ENCODE measurements at regions not wholly inside any gene's neighbourhood (a gene's known extent, or its start where the extent isn't known, plus 50 kb on each side); places are given as distances from the start of the nearest gene placed in this dataset.
A peak's percentile ranks its signal among the peaks of the same experiment; 100 is the strongest.

GRCh38 chr16:85367485-85367884, 245.6 kb upstream of the GSE1 start:
- intact Hi-C loops (cut with micrococcal nuclease; ENCODE audit: unreplicated experiment) (no loop called here), in situ Hi-C loops (cut with HindIII; ENCODE audit: extremely low pct_ligation_motif_present, low pct_unique_long_range_greater_than_20kb) (no loop called here)
- Histone ChIP-seq H3K9me3 (ENCODE audit: low read length) (no peaks in the 10 kb centered on the region), H3K4me2 (ENCODE audit: low read depth, low read length) (no peak overlapping the region), H3K4me3 (replicated peaks in 1 of 3; ENCODE audit: insufficient read depth in 1 of 3, low read depth in 2 of 3, low read length in 3 of 3) (no peak overlapping the region), H3K79me2 (ENCODE audit: insufficient read depth, low read length) (no peaks in the 10 kb centered on the region), H4K20me1 (ENCODE audit: insufficient read depth, low read length) (no peaks in the 10 kb centered on the region; the same call in 1 of the 2 replicates), H3K4me1 (ENCODE audit: insufficient read depth, low read length) (peaks cover 6% of the 10 kb centered on the region), H3K27ac (ENCODE audit: extremely low read length, insufficient read depth, low read length) (no peak overlapping the region), H3K9ac (ENCODE audit: insufficient read depth, low read depth, low read length) (no peak overlapping the region), H3K36me3 (replicated peaks in 1 of 2; ENCODE audit: control insufficient read depth in 1 of 2, insufficient read depth in 2 of 2, low read length in 2 of 2) (no peaks in the 10 kb centered on the region), H2AFZ (ENCODE audit: low read length) (no peak overlapping the region), H3K27me3 (ENCODE audit: control insufficient read depth in 1 of 2, insufficient read depth in 2 of 2, low read length in 2 of 2) (peaks cover 0 to 1% of the 10 kb centered on the region in 2 experiments; a peak in 2 of 5 replicates)
- CTCF ChIA-PET (ENCODE audit: low intra/inter-chr PET ratio, low total read pairs), result no interaction called here
- no peak for TF ChIP-seq HCFC1 (IDR thresholded peaks at IDR 0.05; ENCODE audit: low read depth, low read length)
- no peak for TF ChIP-seq ZNF652 (CRISPR knock-in tag; IDR thresholded peaks at IDR 0.05; ENCODE audit: borderline replicate concordance, low read depth)
- no peak for TF ChIP-seq ZNF281 (CRISPR knock-in tag; IDR thresholded peaks at IDR 0.05; ENCODE audit: borderline replicate concordance)
- DNase-seq (ENCODE audit: low spot score) (no peak), ATAC-seq (no peak), FAIRE-seq (no peak)
- POLR2A ChIA-PET, result no interaction called here
- BruUV-seq (replicated peaks), result no TSS peak
- 85% methylated on average over 12 of the region's 12 CpGs for WGBS (ENCODE audit: low lambda C conversion rate)

GRCh38 chr16:85369060-85369459, 244.1 kb upstream of the GSE1 start:
- no peak for TF ChIP-seq TAF15 (IDR thresholded peaks at IDR 0.05; ENCODE audit: low read depth, low read length, poor library complexity, severe bottlenecking)
- TF ChIP-seq ZNF569 (CRISPR knock-in tag; IDR thresholded peaks at IDR 0.05; ENCODE audit: borderline replicate concordance), result no peak
- 0 out of 2 replicates have a peak, but pooled peaks have one; percentile 61 for TF ChIP-seq ZNF121 (CRISPR knock-in tag; IDR thresholded peaks at IDR 0.05)
- no peak for TF ChIP-seq UBTF (CRISPR knock-in tag; IDR thresholded peaks at IDR 0.05)
- no peak for TF ChIP-seq ZNF841 (CRISPR knock-in tag; IDR thresholded peaks at IDR 0.05; ENCODE audit: borderline replicate concordance)
- no peak for TF ChIP-seq ZNF660 (CRISPR knock-in tag; IDR thresholded peaks at IDR 0.05; ENCODE audit: borderline replicate concordance, low read depth)
- no peak for TF ChIP-seq RARA (CRISPR knock-in tag; IDR thresholded peaks at IDR 0.05)
- no peak for TF ChIP-seq PAX8 (CRISPR knock-in tag; IDR thresholded peaks at IDR 0.05; ENCODE audit: borderline replicate concordance)
- no TSS peak for BruUV-seq (replicated peaks)
- intact Hi-C loops (cut with micrococcal nuclease; ENCODE audit: unreplicated experiment), result no loop called here
- no peaks in the 10 kb centered on the region for H3K79me2 ChIP-seq (ENCODE audit: insufficient read depth, low read length)
- H2AFZ ChIP-seq (ENCODE audit: low read length), result no peak overlapping the region
- ChIA-PET CTCF (ENCODE audit: low intra/inter-chr PET ratio, low total read pairs) (interaction anchor here (0.8 to 1.8 kb wide), 5 partner anchors 194 to 351 kb away, joined by 3 to 9 read pairs (median 3); no protein-coding TSS in a partner anchor), POLR2A (no interaction called here)
- DNase-seq (ENCODE audit: low spot score), result no peak
- no peaks in the 10 kb centered on the region for H3K9me3 ChIP-seq (ENCODE audit: low read length)
- WGBS (ENCODE audit: low lambda C conversion rate), result 29% methylated on average over 7 of the region's 7 CpGs
- H3K4me2 ChIP-seq (ENCODE audit: low read depth, low read length), result no peak overlapping the region
- H4K20me1 ChIP-seq (ENCODE audit: insufficient read depth, low read length), result no peaks in the 10 kb centered on the region; the same call in 1 of the 2 replicates
- no peak overlapping the region for H3K4me3 ChIP-seq (replicated peaks in 1 of 3; ENCODE audit: insufficient read depth in 1 of 3, low read depth in 2 of 3, low read length in 3 of 3)
- peaks cover 0 to 1% of the 10 kb centered on the region in 2 experiments; a peak in 2 of 5 replicates for H3K27me3 ChIP-seq (ENCODE audit: control insufficient read depth in 1 of 2, insufficient read depth in 2 of 2, low read length in 2 of 2)
- H3K36me3 ChIP-seq (replicated peaks in 1 of 2; ENCODE audit: control insufficient read depth in 1 of 2, insufficient read depth in 2 of 2, low read length in 2 of 2), result no peaks in the 10 kb centered on the region
- no peak overlapping the region for H3K27ac ChIP-seq (ENCODE audit: extremely low read length, insufficient read depth, low read length)
- H3K4me1 ChIP-seq (ENCODE audit: insufficient read depth, low read length), result peaks cover 6% of the 10 kb centered on the region
- in situ Hi-C loops (cut with HindIII; ENCODE audit: extremely low pct_ligation_motif_present, low pct_unique_long_range_greater_than_20kb), result no loop called here
- ATAC-seq, result no peak
- no peak for FAIRE-seq
- no peak overlapping the region for H3K9ac ChIP-seq (ENCODE audit: insufficient read depth, low read depth, low read length)
